ENCODE measurements at regions not wholly inside any gene's neighbourhood (a gene's known extent, or its start where the extent isn't known, plus 50 kb on each side); places are given as distances from the start of the nearest gene placed in this dataset.
"Not testable (repeated sequence)": the region's sequence is repeated elsewhere in the genome, so short reads cannot be mapped to it uniquely, and the experiment has no call there.

- TF ChIP-seq POLR2A (IDR thresholded peaks at IDR 0.05; ENCODE audit: low read length); GATA1 (IDR thresholded peaks at IDR 0.05; ENCODE audit: low read depth, low read length): not testable (repeated sequence)
Measured at GRCh38 chr22:22336333-22336732, 91.7 kb downstream of the VPREB1 start.
